Neuronal stem cell (in vitro differentiated cells): ENCODE measurements at regions not wholly inside any gene's neighbourhood (a gene's known extent, or its start where the extent isn't known, plus 50 kb on each side); places are given as distances from the start of the nearest gene placed in this dataset.

Experiments used
- DNase-seq: peaks from one replicate; pipeline ENCODE4 v3.0.0-alpha.2; 2013; ENCODE audit warnings: low spot score
- H2AFZ ChIP-seq: one replicate; pipeline ENCODE4 v1.6.1; 2013; ENCODE audit warnings: mild to moderate bottlenecking, low read length, inconsistent platforms
- H2AK5ac ChIP-seq: 2 replicates; pipeline ENCODE4 v1.6.1; 2013; ENCODE audit warnings: low read depth, mild to moderate bottlenecking, inconsistent platforms, low read length, moderate library complexity, mixed read lengths
- H2BK120ac ChIP-seq: 2 replicates; pipeline ENCODE4 v1.6.1; 2013; ENCODE audit warnings: low read depth, mild to moderate bottlenecking, inconsistent platforms, low read length, moderate library complexity, mixed read lengths
- H2BK12ac ChIP-seq: one replicate; pipeline ENCODE4 v1.6.1; 2013; ENCODE audit warnings: low read length, inconsistent platforms
- H2BK15ac ChIP-seq: 2 replicates; pipeline ENCODE4 v1.6.1; 2013; ENCODE audit warnings: mild to moderate bottlenecking, low read length, inconsistent platforms, mixed read lengths
- H2BK5ac ChIP-seq: one replicate; pipeline ENCODE4 v1.6.1; 2013; ENCODE audit warnings: inconsistent platforms, mild to moderate bottlenecking, low read length, moderate library complexity
- H3K14ac ChIP-seq: one replicate; pipeline ENCODE4 v1.6.1; 2013; ENCODE audit warnings: low read length, inconsistent platforms
- H3K18ac ChIP-seq: 2 replicates; pipeline ENCODE4 v1.6.1; 2013; ENCODE audit warnings: low read length, inconsistent platforms
- H3K23ac ChIP-seq: 2 replicates; pipeline ENCODE4 v1.6.1; 2013; ENCODE audit warnings: low read depth, mild to moderate bottlenecking, mixed read lengths, low read length, inconsistent platforms; ENCODE audit not compliant: poor library complexity
- H3K27ac ChIP-seq: replicated peaks from 3 replicates; pipeline ENCODE4 v1.5.1; 2013; ENCODE audit warnings: low read length, inconsistent platforms
- H3K27me3 ChIP-seq, 3 experiments: 2 replicates each; pipeline ENCODE4 v1.6.1; 2013; ENCODE audit warnings: low read length in 3 of 3, mild to moderate bottlenecking in 2 of 3, inconsistent platforms in 1 of 3, low read depth in 1 of 3, mixed read lengths in 1 of 3, moderate library complexity in 1 of 3; ENCODE audit not compliant: control insufficient read depth in 3 of 3, insufficient read depth in 3 of 3
- H3K36me3 ChIP-seq, 2 donors: replicated peaks in 1 of 2; 2 replicates each; pipeline ENCODE4 v1.6.1; 2013; ENCODE audit warnings: low read length in 2 of 2; ENCODE audit not compliant: control insufficient read depth in 2 of 2, insufficient read depth in 2 of 2
- H3K4ac ChIP-seq: 2 replicates; pipeline ENCODE4 v1.6.1; 2013; ENCODE audit warnings: inconsistent platforms, mild to moderate bottlenecking, low read length, moderate library complexity
- H3K4me1 ChIP-seq, 2 donors: 1 replicate in 1 of 2; 2 replicates in 1 of 2; pipeline ENCODE4 v1.6.1; 2013; ENCODE audit warnings: low read length in 2 of 2, low read depth in 1 of 2; ENCODE audit not compliant: control insufficient read depth in 2 of 2, insufficient read depth in 1 of 2
- H3K4me2 ChIP-seq: one replicate; pipeline ENCODE4 v1.6.1; 2013; ENCODE audit warnings: mild to moderate bottlenecking, low read length, inconsistent platforms; ENCODE audit not compliant: insufficient read depth, poor library complexity, severe bottlenecking
- H3K4me3 ChIP-seq, 2 donors: 2 replicates each; pipeline ENCODE4 v1.5.1; 2013; ENCODE audit warnings: low read length in 2 of 2, mild to moderate bottlenecking in 2 of 2, inconsistent platforms in 1 of 2, moderate library complexity in 1 of 2
- H3K79me1 ChIP-seq: one replicate; pipeline ENCODE4 v1.6.1; 2013; ENCODE audit warnings: low read depth, mild to moderate bottlenecking, inconsistent platforms, low read length, moderate library complexity
- H3K9ac ChIP-seq: one replicate; pipeline ENCODE4 v1.6.1; 2013; ENCODE audit warnings: mild to moderate bottlenecking, low read depth, low read length, inconsistent platforms; ENCODE audit not compliant: poor library complexity
- H3K9me3 ChIP-seq, 2 donors: replicated peaks in 1 of 2; 2 replicates each; pipeline versions ENCODE3 to v1.6.1; 2013; ENCODE audit warnings: low read length in 2 of 2, mild to moderate bottlenecking in 2 of 2, inconsistent platforms in 1 of 2, low read depth in 1 of 2, mixed read lengths in 1 of 2, moderate library complexity in 1 of 2; ENCODE audit not compliant: control insufficient read depth in 2 of 2, insufficient read depth in 1 of 2
- H4K8ac ChIP-seq: one replicate; pipeline ENCODE4 v1.6.1; 2013; ENCODE audit warnings: low read depth, mild to moderate bottlenecking, inconsistent platforms, low read length, moderate library complexity
- H4K91ac ChIP-seq: one replicate; pipeline ENCODE4 v1.6.1; 2013; ENCODE audit warnings: low read length, low read depth, mild to moderate bottlenecking, inconsistent platforms; ENCODE audit not compliant: poor library complexity
- WGBS, 2 donors: extraction: QIAGEN DNeasy Blood & Tissue Kit; methylation state at CpG; one replicate each; pipeline ENCODE4 v1.1.7; 2013; ENCODE audit warnings: missing lambda C conversion rate in 2 of 2, mixed read lengths in 1 of 2; ENCODE audit not compliant: insufficient read length in 2 of 2, insufficient replicate concordance in 1 of 2; ENCODE audit errors: extremely low coverage in 2 of 2; 5-methylcytosine and 5-hydroxymethylcytosine counted together

DNA sequence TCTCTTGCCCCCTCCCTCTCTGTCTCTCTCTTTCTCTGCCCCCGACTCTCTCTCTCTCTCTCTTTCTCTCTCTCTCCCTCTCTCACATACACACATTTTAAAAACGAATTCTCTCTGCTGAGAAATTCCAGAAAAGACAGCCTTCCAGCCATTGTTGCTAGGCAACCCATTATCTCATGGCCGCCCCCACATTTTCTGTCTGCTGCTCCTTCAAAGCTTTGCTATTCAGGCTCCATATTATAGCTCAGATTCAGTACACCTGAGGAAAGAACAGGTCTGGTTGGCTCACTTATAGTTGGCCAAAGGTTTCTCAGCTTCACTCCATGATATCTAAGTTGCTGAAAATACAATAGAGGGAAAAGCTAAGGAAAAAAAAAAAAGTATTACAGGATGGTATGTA lies 174.4 kb upstream of the RADX start:
- peaks cover 0 to 5% (median 0%) of the 10 kb centered on the region in 3 experiments for H3K27me3 ChIP-seq
- no peak overlapping the region for H3K4ac ChIP-seq
- H3K4me3 ChIP-seq, result no peak overlapping the region

DNA sequence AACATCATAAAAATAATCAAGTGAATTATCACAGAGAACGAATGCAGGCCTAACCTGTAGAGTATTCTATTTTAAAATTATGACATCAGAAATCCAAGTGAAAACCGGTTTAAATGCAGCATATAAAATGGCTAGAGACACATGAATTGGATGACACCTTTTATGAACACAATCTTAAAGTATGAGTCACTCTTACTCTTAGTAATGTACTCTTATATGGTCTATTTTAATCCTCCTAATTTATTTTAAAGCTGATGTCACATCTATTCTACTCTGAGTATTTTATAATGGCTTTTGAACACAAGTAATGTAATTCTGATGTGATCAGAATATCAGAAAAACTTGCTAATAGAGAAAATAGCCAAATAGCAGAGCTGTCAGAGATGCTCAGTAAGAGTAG lies 161.4 kb upstream of the RADX start:
- Histone ChIP-seq H2AFZ (no peak overlapping the region), H3K18ac (no peak overlapping the region), H2BK12ac (no peak overlapping the region), H3K9me3 (no peaks in the 10 kb centered on the region), H3K4ac (no peak overlapping the region), H3K27ac (no peak overlapping the region), H3K23ac (no peak overlapping the region), H2BK15ac (no peak overlapping the region), H4K8ac (no peak overlapping the region), H2BK120ac (no peak overlapping the region), H3K27me3 (no peaks in the 10 kb centered on the region), H2AK5ac (no peak overlapping the region), H3K14ac (no peak overlapping the region), H3K9ac (no peak overlapping the region), H3K4me2 (no peak overlapping the region), H3K4me1 (no peaks in the 10 kb centered on the region), H2BK5ac (no peak overlapping the region), H3K4me3 (no peak overlapping the region), H3K79me1 (no peaks in the 10 kb centered on the region), H4K91ac (no peak overlapping the region), H3K36me3 (no peaks in the 10 kb centered on the region)
- DNase-seq, result no peak
- no CpG with 5 or more reads among the region's 2 CpGs for WGBS, 2 donors

More for the DNA sequence above, 174.4 kb upstream of the RADX start:
- WGBS, 2 donors, result 100% methylated on average over 1 of the region's 3 CpGs; no CpG with 5 or more reads in 1 of the 2 donors
- Histone ChIP-seq H3K18ac (no peak overlapping the region), H3K4me2 (no peak overlapping the region), H3K36me3 (no peaks in the 10 kb centered on the region), H4K8ac (no peak overlapping the region), H2BK12ac (no peak overlapping the region), H3K9ac (no peak overlapping the region), H3K27ac (no peak overlapping the region), H2AFZ (no peak overlapping the region), H3K23ac (no peak overlapping the region), H3K79me1 (no peaks in the 10 kb centered on the region), H4K91ac (no peak overlapping the region), H3K4me1 (peaks cover 1 to 4% of the 10 kb centered on the region in 2 donors), H3K9me3 (no peaks in the 10 kb centered on the region), H3K14ac (no peak overlapping the region), H2BK15ac (no peak overlapping the region), H2BK5ac (no peak overlapping the region), H2BK120ac (no peak overlapping the region), H2AK5ac (no peak overlapping the region)
- DNase-seq, result no peak

DNA sequence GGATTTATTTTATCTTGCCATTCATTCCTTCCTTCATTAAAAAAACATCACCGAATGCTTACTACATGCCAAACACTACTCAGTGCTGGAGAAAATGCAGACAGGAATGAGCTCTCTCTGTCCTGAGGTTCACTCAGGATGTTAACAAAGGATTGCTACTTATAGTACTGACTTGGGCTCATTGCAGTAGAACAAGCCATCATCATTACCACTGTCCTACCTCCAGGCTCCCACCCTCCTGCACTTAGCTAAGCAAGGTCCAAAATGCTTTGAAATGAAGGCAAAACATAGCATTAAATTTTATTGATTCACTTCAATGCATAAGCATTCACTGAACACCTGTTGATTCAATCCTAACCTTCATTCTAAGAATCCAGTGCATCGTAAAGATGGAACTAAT lies 159.8 kb upstream of the RADX start:
- H3K9me3 ChIP-seq, result no peaks in the 10 kb centered on the region
- no peak overlapping the region for H4K91ac ChIP-seq
- no peaks in the 10 kb centered on the region for H3K36me3 ChIP-seq
- no peak overlapping the region for H3K14ac ChIP-seq
- DNase-seq, result no peak
- no peak overlapping the region for H2BK5ac ChIP-seq
- H3K79me1 ChIP-seq, result no peaks in the 10 kb centered on the region
- H3K23ac ChIP-seq, result no peak overlapping the region
- H2AFZ ChIP-seq, result no peak overlapping the region
- H3K27ac ChIP-seq, result no peak overlapping the region
- no peak overlapping the region for H3K4ac ChIP-seq
- H3K27me3 ChIP-seq, result no peaks in the 10 kb centered on the region
- no peak overlapping the region for H3K4me2 ChIP-seq
- no peak overlapping the region for H2BK12ac ChIP-seq
- H2BK120ac ChIP-seq, result no peak overlapping the region
- H3K4me3 ChIP-seq, result no peak overlapping the region
- no peak overlapping the region for H2AK5ac ChIP-seq
- WGBS, 2 donors, result no CpG with 5 or more reads among the region's 2 CpGs
- no peak overlapping the region for H2BK15ac ChIP-seq
- no peak overlapping the region for H3K18ac ChIP-seq
- H4K8ac ChIP-seq, result no peak overlapping the region
- H3K9ac ChIP-seq, result no peak overlapping the region
- H3K4me1 ChIP-seq, result no peaks in the 10 kb centered on the region

DNA sequence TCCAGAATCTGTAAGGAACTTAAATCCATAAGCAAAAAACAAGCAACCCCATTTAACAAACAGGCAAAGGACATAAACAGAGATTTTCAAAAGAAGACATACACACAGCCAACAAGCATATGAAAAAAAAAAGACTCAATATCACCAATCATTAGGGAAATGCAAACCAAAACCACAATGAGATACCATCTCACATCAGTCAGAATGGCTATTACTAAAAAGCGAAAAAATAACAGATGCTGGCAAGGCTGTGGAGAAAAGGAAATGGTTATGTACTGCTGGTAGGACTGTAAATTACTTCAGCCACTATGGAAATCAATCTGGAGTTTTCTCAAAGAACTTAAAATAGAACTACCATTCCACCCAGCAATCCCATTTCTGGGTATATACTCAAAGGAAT lies 156.8 kb upstream of the RADX start:
- no peak overlapping the region for H2BK120ac ChIP-seq
- no peaks in the 10 kb centered on the region for H3K4me1 ChIP-seq
- no peak overlapping the region for H2BK12ac ChIP-seq
- no peak overlapping the region for H3K14ac ChIP-seq
- H2AK5ac ChIP-seq, result no peak overlapping the region
- no peak overlapping the region for H3K4me3 ChIP-seq
- no peak overlapping the region for H2AFZ ChIP-seq
- no peak overlapping the region for H3K4me2 ChIP-seq
- no CpG with 5 or more reads among the region's 1 CpG for WGBS, 2 donors
- no peaks in the 10 kb centered on the region for H3K36me3 ChIP-seq
- H3K79me1 ChIP-seq, result no peaks in the 10 kb centered on the region
- no peak overlapping the region for H3K4ac ChIP-seq
- no peaks in the 10 kb centered on the region for H3K27me3 ChIP-seq
- no peak for DNase-seq
- no peak overlapping the region for H2BK15ac ChIP-seq
- H4K91ac ChIP-seq, result no peak overlapping the region
- H3K23ac ChIP-seq, result no peak overlapping the region
- no peak overlapping the region for H2BK5ac ChIP-seq
- H3K9ac ChIP-seq, result no peak overlapping the region
- no peak overlapping the region for H4K8ac ChIP-seq
- no peaks in the 10 kb centered on the region for H3K9me3 ChIP-seq
- no peak overlapping the region for H3K27ac ChIP-seq
- H3K18ac ChIP-seq, result no peak overlapping the region
